ENCODE measurements at regions not wholly inside any gene's neighbourhood (a gene's known extent, or its start where the extent isn't known, plus 50 kb on each side); places are given as distances from the start of the nearest gene placed in this dataset.
A peak's percentile ranks its signal among the peaks of the same experiment; 100 is the strongest.

- Histone ChIP-seq H3K9me3 (no peaks in the 10 kb centered on the region), H3K4me1 (ENCODE audit: control insufficient read depth in 1 of 2, low read depth in 2 of 2) (peaks cover 0 to under 1% of the 10 kb centered on the region in 2 donors), H3K27ac (no peak overlapping the region), H3K36me3 (no peaks in the 10 kb centered on the region), H3K27me3 (replicated peaks; ENCODE audit: insufficient read depth) (no peaks in the 10 kb centered on the region), H3K4me3 (no peak overlapping the region)
- DNase-seq (ENCODE audit: low spot score), result no peak
- no peak for ATAC-seq (ENCODE audit: insufficient number of reproducible peaks, low FRiP score, low read depth)
- no peak for TF ChIP-seq CTCF (IDR thresholded peaks at IDR 0.05)
Measured at GRCh38 chrX:39636481-39636880, 461.3 kb downstream of the BCOR start.

GRCh38 chrX:39638526-39638925 is 459.2 kb downstream of the BCOR start:
- no peak for TF ChIP-seq CTCF (IDR thresholded peaks at IDR 0.05)
- H3K27ac ChIP-seq, result no peak overlapping the region
- ATAC-seq (ENCODE audit: insufficient number of reproducible peaks, low FRiP score, low read depth) (no peak), DNase-seq (ENCODE audit: low spot score) (no peak)
- H3K9me3 ChIP-seq, result no peaks in the 10 kb centered on the region
- H3K36me3 ChIP-seq, result no peaks in the 10 kb centered on the region
- H3K4me3 ChIP-seq, result no peak overlapping the region
- H3K27me3 ChIP-seq (replicated peaks; ENCODE audit: insufficient read depth), result no peaks in the 10 kb centered on the region
- peaks cover 0 to 11% of the 10 kb centered on the region in 2 donors for H3K4me1 ChIP-seq (ENCODE audit: control insufficient read depth in 1 of 2, low read depth in 2 of 2)

GRCh38 chrX:39639871-39640270 is 457.9 kb downstream of the BCOR start:
- H3K9me3 ChIP-seq, result no peaks in the 10 kb centered on the region
- no peak overlapping the region for H3K4me3 ChIP-seq
- peaks cover 0 to 17% of the 10 kb centered on the region in 2 donors for H3K4me1 ChIP-seq (ENCODE audit: control insufficient read depth in 1 of 2, low read depth in 2 of 2)
- ATAC-seq (ENCODE audit: insufficient number of reproducible peaks, low FRiP score, low read depth) (no peak), DNase-seq (ENCODE audit: low spot score) (no peak)
- H3K27me3 ChIP-seq (replicated peaks; ENCODE audit: insufficient read depth), result no peaks in the 10 kb centered on the region
- no peak overlapping the region for H3K27ac ChIP-seq
- no peak for TF ChIP-seq CTCF (IDR thresholded peaks at IDR 0.05)
- no peaks in the 10 kb centered on the region for H3K36me3 ChIP-seq

GRCh38 chrX:39640866-39641265 is 456.9 kb downstream of the BCOR start:
- Histone ChIP-seq H3K4me3 (no peak overlapping the region), H3K27me3 (replicated peaks; ENCODE audit: insufficient read depth) (no peaks in the 10 kb centered on the region), H3K9me3 (no peaks in the 10 kb centered on the region), H3K27ac (no peak overlapping the region), H3K36me3 (no peaks in the 10 kb centered on the region), H3K4me1 (ENCODE audit: control insufficient read depth in 1 of 2, low read depth in 2 of 2) (peaks cover 0 to 23% of the 10 kb centered on the region in 2 donors)
- ATAC-seq (ENCODE audit: insufficient number of reproducible peaks, low FRiP score, low read depth) (no peak), DNase-seq (ENCODE audit: low spot score) (no peak)
- TF ChIP-seq CTCF (IDR thresholded peaks at IDR 0.05), result no peak

GRCh38 chrX:39642071-39642470 is 455.7 kb downstream of the BCOR start:
- Histone ChIP-seq H3K4me1 (ENCODE audit: control insufficient read depth in 1 of 2, low read depth in 2 of 2) (peaks cover 0 to 24% of the 10 kb centered on the region in 2 donors), H3K9me3 (no peaks in the 10 kb centered on the region), H3K27me3 (replicated peaks; ENCODE audit: insufficient read depth) (no peaks in the 10 kb centered on the region), H3K4me3 (peak overlapping the region; percentile 25), H3K36me3 (no peaks in the 10 kb centered on the region), H3K27ac (no peak overlapping the region)
- DNase-seq (ENCODE audit: low spot score) (no peak), ATAC-seq (ENCODE audit: insufficient number of reproducible peaks, low FRiP score, low read depth) (no peak)
- no peak for TF ChIP-seq CTCF (IDR thresholded peaks at IDR 0.05)
